ENCODE measurements at regions not wholly inside any gene's neighbourhood (a gene's known extent, or its start where the extent isn't known, plus 50 kb on each side); places are given as distances from the start of the nearest gene placed in this dataset.

DNA sequence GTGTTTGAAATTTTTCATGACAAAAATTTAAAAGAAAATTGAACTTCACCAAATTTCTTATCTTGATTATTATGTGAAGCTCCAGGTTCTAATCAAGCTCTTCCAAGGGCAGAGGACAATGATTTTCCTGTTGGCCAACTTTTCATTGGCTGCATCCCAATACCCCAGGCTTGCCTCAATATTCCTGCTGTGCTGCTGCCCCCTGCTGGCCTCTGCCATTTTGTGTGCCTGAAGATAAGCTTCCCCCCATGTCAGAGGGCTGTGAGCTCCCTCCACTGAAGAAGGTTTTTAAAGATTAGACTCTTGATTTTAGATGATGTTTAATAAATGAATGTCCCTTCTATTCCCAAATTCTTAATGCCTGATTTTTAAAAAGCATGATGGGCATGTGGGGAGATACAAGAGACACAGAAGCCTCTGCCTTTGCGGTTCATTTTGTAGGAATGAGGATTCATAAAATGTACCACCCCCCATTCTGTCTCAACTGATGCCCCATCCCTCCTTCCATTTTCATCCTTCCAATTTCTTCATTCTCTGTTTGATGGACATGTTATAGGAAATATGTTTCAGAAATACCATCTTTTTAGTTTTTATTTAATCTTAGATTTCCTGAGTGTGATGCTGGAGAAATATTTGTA lies 76.7 kb upstream of the RGS6 start:
- DNase-seq = peak; percentile 28

DNA sequence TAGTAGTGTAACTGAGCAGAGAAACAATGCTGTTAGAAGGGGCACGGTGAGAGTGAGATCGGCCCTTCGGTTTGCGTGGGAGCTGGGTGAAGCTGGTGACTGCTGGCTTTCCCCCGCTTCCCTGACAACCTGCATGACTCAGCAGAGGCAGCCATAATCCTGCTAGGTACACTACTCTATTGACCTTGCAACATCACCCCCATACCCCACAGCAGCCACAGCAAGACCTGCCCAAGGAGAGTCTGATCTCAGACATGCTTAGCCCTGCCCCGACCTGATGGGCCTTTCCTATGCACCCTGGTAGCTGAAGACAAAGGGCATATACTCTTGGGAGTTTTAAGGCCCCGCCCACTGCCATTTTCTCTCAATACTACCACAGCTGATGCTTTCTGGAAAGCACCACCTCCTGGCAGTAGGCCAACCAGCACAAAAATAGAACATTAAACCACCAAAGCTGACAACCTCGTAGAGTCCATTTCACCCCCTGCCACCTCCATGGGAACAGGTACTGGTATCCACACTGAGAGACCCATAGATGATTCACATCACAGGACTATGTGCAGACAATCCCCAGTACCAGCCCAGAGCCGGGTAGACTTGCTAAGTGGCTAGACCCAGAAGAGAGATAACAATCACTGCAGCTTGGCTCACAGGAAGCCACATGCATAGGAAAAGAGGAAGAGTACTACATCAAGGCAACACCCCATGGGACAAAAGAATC lies 75.9 kb upstream of the RGS6 start:
- DNase-seq = no peak

DNA sequence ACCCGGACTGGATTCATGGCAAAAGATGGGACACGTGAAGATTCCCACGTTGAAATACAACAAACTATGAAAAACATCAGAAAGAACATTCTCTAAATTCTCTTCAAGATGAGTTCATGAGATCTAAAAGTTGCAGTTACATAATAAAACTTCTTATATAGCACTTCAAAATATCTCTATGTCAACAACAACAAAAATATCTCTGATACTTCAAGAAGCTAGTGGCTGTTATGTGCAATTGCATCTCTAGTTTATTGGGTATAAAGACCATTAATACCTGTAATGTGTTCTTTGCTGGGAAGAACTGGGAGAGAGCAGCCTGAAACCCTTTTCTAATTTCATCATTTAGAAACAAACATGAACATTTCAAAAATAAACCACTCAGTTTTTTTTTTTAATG lies 69.2 kb upstream of the RGS6 start:
- no peak for DNase-seq

DNA sequence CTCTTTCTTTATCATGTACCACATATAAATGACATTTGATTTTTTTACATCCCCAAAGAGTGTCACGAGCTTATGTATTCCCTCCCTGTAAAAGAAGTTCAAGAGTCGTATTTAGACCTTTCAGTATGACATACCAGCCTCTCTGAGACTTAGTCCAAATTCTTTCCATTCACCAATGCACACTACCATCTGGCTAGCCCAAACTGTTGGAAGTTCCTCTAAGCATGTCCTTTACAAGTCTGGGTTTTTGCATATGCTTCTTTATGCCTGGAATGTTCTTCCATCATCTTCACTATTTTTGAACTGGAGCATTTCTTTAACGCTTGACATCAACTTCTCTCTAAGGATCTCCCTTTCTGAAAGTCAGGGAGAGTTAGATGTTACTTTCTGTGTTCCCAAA lies 68.5 kb upstream of the RGS6 start:
- DNase-seq = no peak

All from activated gamma-delta T cell treated with Interleukin-2 at 50 U/mL for 16 hours (primary cell).